B cell (primary cell): ENCODE measurements at regions not wholly inside any gene's neighbourhood (a gene's known extent, or its start where the extent isn't known, plus 50 kb on each side); places are given as distances from the start of the nearest gene placed in this dataset.

Source experiments
- EZH2 ChIP-seq: IDR thresholded peaks from 2 replicates; pipeline ENCODE4 v1.6.1; 2012; ENCODE audit warnings: borderline replicate concordance, low read depth, mild to moderate bottlenecking, moderate library complexity, low read length; ENCODE audit not compliant: insufficient read depth, poor library complexity, severe bottlenecking
- TF ChIP-seq, protein P1 (sequence below): fragments of 200-600 bp; IDR thresholded peaks from one replicate; pipeline ENCODE4 v1.8.0; 2022; ENCODE audit warnings: antibody characterized with exemption, mild to moderate bottlenecking

DNA sequence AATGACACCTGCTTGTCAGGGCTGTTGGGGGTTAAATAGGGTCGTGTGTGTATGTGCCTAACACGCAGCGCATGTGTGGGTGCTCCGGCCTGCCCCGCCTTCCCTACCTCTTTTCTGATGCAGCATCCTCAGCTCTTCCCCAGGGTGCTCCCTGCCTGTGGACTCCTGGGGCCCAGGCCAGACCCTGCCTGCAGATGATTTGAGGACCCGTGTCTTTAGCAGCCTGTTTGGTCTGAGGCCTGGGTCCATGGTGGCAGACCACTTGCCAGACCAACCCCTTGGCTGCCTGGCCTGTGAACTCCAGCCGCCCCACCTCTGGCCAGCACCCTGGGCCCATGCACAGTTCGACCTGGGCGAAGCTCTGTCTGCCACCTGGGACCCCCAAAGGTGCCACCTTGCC is 57.0 kb upstream of the SIM2 start:
- TF ChIP-seq, protein P1, sequence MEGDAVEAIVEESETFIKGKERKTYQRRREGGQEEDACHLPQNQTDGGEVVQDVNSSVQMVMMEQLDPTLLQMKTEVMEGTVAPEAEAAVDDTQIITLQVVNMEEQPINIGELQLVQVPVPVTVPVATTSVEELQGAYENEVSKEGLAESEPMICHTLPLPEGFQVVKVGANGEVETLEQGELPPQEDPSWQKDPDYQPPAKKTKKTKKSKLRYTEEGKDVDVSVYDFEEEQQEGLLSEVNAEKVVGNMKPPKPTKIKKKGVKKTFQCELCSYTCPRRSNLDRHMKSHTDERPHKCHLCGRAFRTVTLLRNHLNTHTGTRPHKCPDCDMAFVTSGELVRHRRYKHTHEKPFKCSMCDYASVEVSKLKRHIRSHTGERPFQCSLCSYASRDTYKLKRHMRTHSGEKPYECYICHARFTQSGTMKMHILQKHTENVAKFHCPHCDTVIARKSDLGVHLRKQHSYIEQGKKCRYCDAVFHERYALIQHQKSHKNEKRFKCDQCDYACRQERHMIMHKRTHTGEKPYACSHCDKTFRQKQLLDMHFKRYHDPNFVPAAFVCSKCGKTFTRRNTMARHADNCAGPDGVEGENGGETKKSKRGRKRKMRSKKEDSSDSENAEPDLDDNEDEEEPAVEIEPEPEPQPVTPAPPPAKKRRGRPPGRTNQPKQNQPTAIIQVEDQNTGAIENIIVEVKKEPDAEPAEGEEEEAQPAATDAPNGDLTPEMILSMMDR: no peak
- no peak for TF ChIP-seq EZH2
